Lung (tissue), 11 donors: ENCODE measurements at regions not wholly inside any gene's neighbourhood (a gene's known extent, or its start where the extent isn't known, plus 50 kb on each side); places are given as distances from the start of the nearest gene placed in this dataset.

Source experiments
- ATAC-seq: fragments of 200-7000 bp; cut with Tn5 transposase; one replicate; pipeline ENCODE4 v1.9.1; 2020; ENCODE audit warnings: moderate number of reproducible peaks; ENCODE audit not compliant: insufficient read depth, low FRiP score
- DNase-seq, 3 donors: peaks; one replicate each; pipeline ENCODE4 v3.0.0-alpha.2; 2013 to 2017
- H3K27ac ChIP-seq, 2 donors: one replicate each; pipeline ENCODE4 v1.5.1; 2013; ENCODE audit warnings: mild to moderate bottlenecking in 2 of 2, moderate library complexity in 2 of 2, control low read depth in 1 of 2, inconsistent platforms in 1 of 2, low read depth in 1 of 2, low read length in 1 of 2
- H3K27me3 ChIP-seq, 3 donors: one replicate each; pipeline ENCODE4 v1.5.1; 2013; ENCODE audit warnings: low read length in 2 of 3; ENCODE audit not compliant: control insufficient read depth in 3 of 3, insufficient read depth in 3 of 3
- H3K36me3 ChIP-seq, 4 donors: one replicate each; pipeline ENCODE4 v1.5.1; 2013; ENCODE audit warnings: low read length in 4 of 4, mild to moderate bottlenecking in 1 of 4, moderate library complexity in 1 of 4; ENCODE audit not compliant: control insufficient read depth in 4 of 4, insufficient read depth in 4 of 4
- H3K4me1 ChIP-seq, 5 donors: one replicate each; pipeline ENCODE4 v1.5.1; 2013; ENCODE audit warnings: low read length in 5 of 5, mild to moderate bottlenecking in 2 of 5, moderate library complexity in 1 of 5; ENCODE audit not compliant: control insufficient read depth in 5 of 5, insufficient read depth in 5 of 5
- H3K4me3 ChIP-seq: one replicate; pipeline ENCODE4 v1.5.1; 2013; ENCODE audit warnings: mild to moderate bottlenecking, control low read depth, moderate library complexity
- H3K9ac ChIP-seq, 2 donors: one replicate each; pipeline ENCODE4 v1.5.1; 2013; ENCODE audit warnings: low read length in 2 of 2, control low read depth in 1 of 2; ENCODE audit not compliant: insufficient read depth in 1 of 2
- H3K9me3 ChIP-seq, 4 donors: one replicate each; pipeline ENCODE4 v1.5.1; 2013; ENCODE audit warnings: low read length in 3 of 4, mild to moderate bottlenecking in 1 of 4, moderate library complexity in 1 of 4; ENCODE audit not compliant: control insufficient read depth in 4 of 4, insufficient read depth in 3 of 4
- WGBS, 2 donors: extraction: QIAGEN DNeasy Blood & Tissue Kit; methylation state at CpG; one replicate each; pipeline ENCODE4 v1.1.7; 2013; 5-methylcytosine and 5-hydroxymethylcytosine counted together
- TF ChIP-seq, protein P1 (sequence below): IDR thresholded peaks from 2 replicates; pipeline ENCODE4 v1.5.1; 2012; ENCODE audit warnings: mild to moderate bottlenecking; ENCODE audit errors: control extremely low read depth, extremely low read depth
- donor health status: control.
- donor health status: control.
- donor health status: Bipolar disorder and iron deficiency.
- donor health status: healthy.
- donor health status: DM: yes; HTN: yes; CAD: no.

DNA sequence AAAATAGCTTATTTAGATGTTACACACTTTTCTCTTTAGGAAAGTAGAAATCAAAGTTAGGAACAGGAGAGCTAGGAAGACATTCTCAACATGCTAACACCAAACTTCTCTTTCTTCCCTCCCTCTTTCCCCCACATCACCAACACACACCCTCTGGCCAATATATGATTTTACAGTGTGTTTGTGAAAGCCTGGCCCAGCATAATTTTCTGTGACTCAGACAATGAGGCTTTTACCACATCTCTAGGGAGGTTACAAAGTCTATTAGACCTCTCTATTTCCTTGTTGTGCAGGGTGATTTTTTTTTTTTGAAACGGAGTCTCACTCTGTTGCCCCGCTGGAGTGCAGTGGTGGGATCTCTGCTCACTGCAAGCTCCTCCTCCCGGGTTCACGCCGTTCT, 189.9 kb downstream of the AASDH start:
- no peak overlapping the region for H3K27ac ChIP-seq
- H3K9ac ChIP-seq: no peak overlapping the region
- H3K4me3 ChIP-seq: no peak overlapping the region
- TF ChIP-seq, protein P1, sequence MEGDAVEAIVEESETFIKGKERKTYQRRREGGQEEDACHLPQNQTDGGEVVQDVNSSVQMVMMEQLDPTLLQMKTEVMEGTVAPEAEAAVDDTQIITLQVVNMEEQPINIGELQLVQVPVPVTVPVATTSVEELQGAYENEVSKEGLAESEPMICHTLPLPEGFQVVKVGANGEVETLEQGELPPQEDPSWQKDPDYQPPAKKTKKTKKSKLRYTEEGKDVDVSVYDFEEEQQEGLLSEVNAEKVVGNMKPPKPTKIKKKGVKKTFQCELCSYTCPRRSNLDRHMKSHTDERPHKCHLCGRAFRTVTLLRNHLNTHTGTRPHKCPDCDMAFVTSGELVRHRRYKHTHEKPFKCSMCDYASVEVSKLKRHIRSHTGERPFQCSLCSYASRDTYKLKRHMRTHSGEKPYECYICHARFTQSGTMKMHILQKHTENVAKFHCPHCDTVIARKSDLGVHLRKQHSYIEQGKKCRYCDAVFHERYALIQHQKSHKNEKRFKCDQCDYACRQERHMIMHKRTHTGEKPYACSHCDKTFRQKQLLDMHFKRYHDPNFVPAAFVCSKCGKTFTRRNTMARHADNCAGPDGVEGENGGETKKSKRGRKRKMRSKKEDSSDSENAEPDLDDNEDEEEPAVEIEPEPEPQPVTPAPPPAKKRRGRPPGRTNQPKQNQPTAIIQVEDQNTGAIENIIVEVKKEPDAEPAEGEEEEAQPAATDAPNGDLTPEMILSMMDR: no peak
- H3K36me3 ChIP-seq: no peaks in the 10 kb centered on the region
- DNase-seq (no peak), ATAC-seq (no peak)
- H3K9me3 ChIP-seq: no peaks in the 10 kb centered on the region
- no peaks in the 10 kb centered on the region for H3K27me3 ChIP-seq
- no peaks in the 10 kb centered on the region for H3K4me1 ChIP-seq
- WGBS, 2 donors: 96 to 99% methylated on average over 5 of the region's 5 CpGs

DNA sequence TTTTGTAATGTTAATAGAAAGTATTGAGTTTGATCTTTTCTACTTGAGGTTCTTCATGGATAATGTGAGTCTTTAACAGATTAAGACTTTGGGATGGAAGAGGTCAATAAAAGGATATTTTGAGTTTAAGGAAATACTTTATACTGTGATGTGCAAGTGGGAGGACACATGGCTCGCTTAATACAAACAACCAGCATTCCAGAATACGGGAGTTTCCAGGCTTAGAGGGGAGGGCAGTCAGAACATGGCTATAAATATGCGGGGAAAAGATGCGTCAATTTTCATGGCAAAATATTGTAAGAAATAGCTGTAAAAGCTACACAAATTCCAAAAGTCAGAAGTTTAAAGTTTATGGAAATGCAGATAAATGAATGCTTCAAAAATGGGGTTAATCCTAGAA, 192.3 kb downstream of the AASDH start:
- Histone ChIP-seq H3K9me3 (peaks cover 0 to 6% (median 1%) of the 10 kb centered on the region in 4 donors), H3K4me1 (no peaks in the 10 kb centered on the region), H3K4me3 (no peak overlapping the region), H3K9ac (no peak overlapping the region), H3K27ac (no peak overlapping the region), H3K36me3 (no peaks in the 10 kb centered on the region), H3K27me3 (no peaks in the 10 kb centered on the region)
- TF ChIP-seq, protein P1: no peak
- WGBS, 2 donors: 69 to 72% methylated on average over 4 of the region's 4 CpGs
- DNase-seq (no peak), ATAC-seq (no peak)

DNA sequence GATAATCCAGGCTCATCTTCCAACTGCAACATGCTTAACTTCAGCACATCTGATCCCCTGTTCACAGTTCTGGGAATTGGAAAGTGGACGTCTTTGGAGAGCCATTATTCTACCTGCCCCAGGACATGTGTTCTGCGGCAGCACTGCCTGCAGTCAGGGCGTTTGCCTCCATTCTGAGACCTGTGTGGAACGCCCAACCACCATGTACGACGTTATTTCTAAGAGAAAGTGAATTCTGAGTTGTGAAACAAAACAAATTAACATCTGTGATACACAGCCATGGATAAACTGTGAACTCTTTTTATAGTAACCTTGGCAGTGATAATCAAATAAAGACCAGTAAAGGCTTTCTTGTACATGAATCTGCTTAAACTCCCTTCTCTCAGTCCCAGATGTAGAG, 195.8 kb downstream of the AASDH start:
- H3K36me3 ChIP-seq: no peaks in the 10 kb centered on the region
- no peak overlapping the region for H3K4me3 ChIP-seq
- H3K27me3 ChIP-seq: no peaks in the 10 kb centered on the region
- 91 to 93% methylated on average over 6 of the region's 6 CpGs for WGBS, 2 donors
- H3K9me3 ChIP-seq: peaks cover 0 to 6% (median 1%) of the 10 kb centered on the region in 4 donors
- H3K27ac ChIP-seq: no peak overlapping the region
- TF ChIP-seq, protein P1: no peak
- peaks cover 0 to 11% (median 0%) of the 10 kb centered on the region in 5 donors for H3K4me1 ChIP-seq
- DNase-seq (no peak), ATAC-seq (no peak)
- no peak overlapping the region for H3K9ac ChIP-seq

DNA sequence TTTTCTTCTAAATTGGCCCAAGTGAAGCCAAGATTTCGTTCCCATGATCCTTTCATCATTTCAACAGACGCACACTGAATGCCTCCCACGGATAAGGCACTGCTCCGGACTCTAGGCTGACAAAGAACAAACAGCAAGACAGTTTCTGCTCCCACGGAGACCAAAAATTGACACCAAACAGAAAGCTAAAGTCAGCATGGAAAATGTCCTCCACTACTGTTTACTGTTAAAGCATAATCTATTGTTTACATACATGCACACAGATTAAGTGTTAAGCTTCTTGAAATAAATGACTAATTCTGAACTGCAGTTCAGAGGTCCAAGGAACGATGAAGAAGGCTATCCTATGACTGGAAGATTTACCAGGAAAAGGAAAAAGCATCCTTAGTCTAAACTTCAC, 199.6 kb downstream of the AASDH start:
- DNase-seq (peak; percentile 20 to 67 (median 61)), ATAC-seq (no peak)
- Histone ChIP-seq H3K36me3 (no peaks in the 10 kb centered on the region), H3K9ac (no peak overlapping the region), H3K27ac (no peak overlapping the region), H3K27me3 (no peaks in the 10 kb centered on the region), H3K4me1 (peaks cover 0 to 11% (median 0%) of the 10 kb centered on the region in 5 donors), H3K4me3 (no peak overlapping the region), H3K9me3 (peaks cover 0 to 6% (median 1%) of the 10 kb centered on the region in 4 donors)
- 66 to 82% methylated on average over 6 of the region's 6 CpGs for WGBS, 2 donors
- TF ChIP-seq, protein P1: no peak
